Activated CD4-positive, alpha-beta T cell treated with anti-CD3 and anti-CD28 coated beads, Interleukin-2, amount 10 ng/mL, durations not matched to agents 7 days and 5 days (primary cell): ENCODE measurements at regions not wholly inside any gene's neighbourhood (a gene's known extent, or its start where the extent isn't known, plus 50 kb on each side); places are given as distances from the start of the nearest gene placed in this dataset.

ENCODE experiments used
- CTCF ChIA-PET: fragments of 350-600 bp; sonication (Branson Sonifier 250); formaldehyde crosslinking; loops from one replicate; lab custom pipeline; 2021; ENCODE audit warnings: antibody characterized with exemption; lab: Charles Lee
- POLR2A ChIA-PET: fragments of 350-600 bp; sonication (Branson Sonifier 250); formaldehyde crosslinking; loops from one replicate; lab custom pipeline; 2021; ENCODE audit warnings: antibody characterized with exemption; lab: Charles Lee
- DNase-seq: peaks from one replicate; pipeline ENCODE4 v3.0.0-alpha.2; 2020
- H3K27ac Mint-ChIP-seq: one replicate; pipeline ENCODE4 v1.8.0; 2021; ENCODE audit warnings: mild to moderate bottlenecking, moderate library complexity, mixed read lengths
- H3K27me3 Mint-ChIP-seq: one replicate; pipeline ENCODE4 v1.8.0; 2021; ENCODE audit warnings: mixed read lengths
- H3K36me3 Mint-ChIP-seq: one replicate; pipeline ENCODE4 v1.8.0; 2021; ENCODE audit warnings: low read depth, mixed read lengths
- H3K4me1 Mint-ChIP-seq: one replicate; pipeline ENCODE4 v1.8.0; 2021; ENCODE audit warnings: mixed read lengths
- H3K4me3 Mint-ChIP-seq: one replicate; pipeline ENCODE4 v1.8.0; 2021; ENCODE audit warnings: mild to moderate bottlenecking, moderate library complexity, mixed read lengths
- H3K9me3 Mint-ChIP-seq: one replicate; pipeline ENCODE4 v1.8.0; 2021; ENCODE audit warnings: mixed read lengths

DNA sequence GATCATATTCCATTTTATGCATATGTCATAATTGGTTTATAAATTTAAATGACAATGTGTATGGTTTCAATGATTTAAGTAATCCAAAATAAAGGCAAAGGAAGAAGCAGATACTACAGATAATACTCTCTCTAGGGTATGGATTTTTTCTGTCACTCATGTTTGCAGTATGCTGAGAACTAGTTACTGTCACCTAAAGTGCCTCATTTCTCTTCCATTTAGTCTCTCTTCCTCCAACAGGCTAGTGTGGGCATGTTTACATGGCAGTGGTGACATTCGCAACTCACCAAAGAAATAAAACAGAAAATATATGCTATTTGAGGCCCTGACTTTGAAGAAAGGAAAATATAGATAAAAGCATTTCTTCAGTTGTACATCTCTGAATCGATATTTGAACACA lies 1460.4 kb upstream of the ZEB2 start:
- ChIA-PET CTCF (no interaction called here), POLR2A (no interaction called here)
- H3K36me3 Mint-ChIP-seq = no peaks in the 10 kb centered on the region
- H3K4me1 Mint-ChIP-seq = no peaks in the 10 kb centered on the region
- DNase-seq = no peak
- H3K4me3 Mint-ChIP-seq = no peak overlapping the region
- H3K9me3 Mint-ChIP-seq = no peaks in the 10 kb centered on the region
- H3K27ac Mint-ChIP-seq = no peak overlapping the region
- no peaks in the 10 kb centered on the region for H3K27me3 Mint-ChIP-seq

DNA sequence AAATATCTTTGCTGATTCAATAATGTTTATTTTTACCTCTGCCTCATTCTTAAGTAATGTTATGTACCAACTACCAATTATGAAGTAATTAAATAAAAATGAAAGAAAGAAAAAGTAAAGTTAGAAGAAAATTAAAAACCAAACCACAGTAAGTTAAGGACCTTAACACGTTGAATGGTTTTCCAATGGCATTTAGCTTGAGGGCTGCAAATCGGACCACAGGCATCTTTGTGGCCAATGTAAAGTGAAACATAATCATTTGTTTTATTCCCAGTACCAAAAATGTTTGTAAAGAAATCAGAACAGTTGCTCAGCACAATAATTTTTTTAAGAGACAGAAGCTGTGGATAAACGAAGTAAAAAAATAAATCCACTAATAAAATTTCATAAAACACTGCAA lies 1455.5 kb upstream of the ZEB2 start:
- POLR2A ChIA-PET = no interaction called here
- Mint-ChIP-seq H3K27ac (no peak overlapping the region), H3K27me3 (no peaks in the 10 kb centered on the region), H3K4me3 (no peak overlapping the region), H3K9me3 (no peaks in the 10 kb centered on the region), H3K4me1 (no peaks in the 10 kb centered on the region), H3K36me3 (no peaks in the 10 kb centered on the region)
- CTCF ChIA-PET = no interaction called here
- DNase-seq = no peak

DNA sequence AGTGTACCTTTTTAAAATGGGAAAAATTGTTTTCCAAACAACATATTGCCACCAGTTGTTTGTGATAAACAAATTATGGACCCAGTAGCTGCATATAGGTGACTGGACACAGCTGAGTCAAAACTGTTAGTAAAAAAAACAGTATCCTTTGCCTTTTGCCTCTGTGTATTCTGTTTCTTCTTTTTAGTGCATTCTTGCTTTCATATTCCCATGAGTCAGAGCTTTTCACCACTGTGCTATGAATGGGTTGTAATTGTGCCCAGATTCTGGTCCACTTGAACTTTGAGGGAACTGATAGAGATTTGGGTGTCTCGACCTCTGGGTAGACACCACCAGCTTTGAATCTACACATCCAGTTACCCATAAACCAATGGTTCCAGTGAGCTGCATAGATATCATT lies 1441.9 kb upstream of the ZEB2 start:
- CTCF ChIA-PET = no interaction called here
- H3K27ac Mint-ChIP-seq = no peak overlapping the region
- H3K27me3 Mint-ChIP-seq = no peaks in the 10 kb centered on the region

DNA sequence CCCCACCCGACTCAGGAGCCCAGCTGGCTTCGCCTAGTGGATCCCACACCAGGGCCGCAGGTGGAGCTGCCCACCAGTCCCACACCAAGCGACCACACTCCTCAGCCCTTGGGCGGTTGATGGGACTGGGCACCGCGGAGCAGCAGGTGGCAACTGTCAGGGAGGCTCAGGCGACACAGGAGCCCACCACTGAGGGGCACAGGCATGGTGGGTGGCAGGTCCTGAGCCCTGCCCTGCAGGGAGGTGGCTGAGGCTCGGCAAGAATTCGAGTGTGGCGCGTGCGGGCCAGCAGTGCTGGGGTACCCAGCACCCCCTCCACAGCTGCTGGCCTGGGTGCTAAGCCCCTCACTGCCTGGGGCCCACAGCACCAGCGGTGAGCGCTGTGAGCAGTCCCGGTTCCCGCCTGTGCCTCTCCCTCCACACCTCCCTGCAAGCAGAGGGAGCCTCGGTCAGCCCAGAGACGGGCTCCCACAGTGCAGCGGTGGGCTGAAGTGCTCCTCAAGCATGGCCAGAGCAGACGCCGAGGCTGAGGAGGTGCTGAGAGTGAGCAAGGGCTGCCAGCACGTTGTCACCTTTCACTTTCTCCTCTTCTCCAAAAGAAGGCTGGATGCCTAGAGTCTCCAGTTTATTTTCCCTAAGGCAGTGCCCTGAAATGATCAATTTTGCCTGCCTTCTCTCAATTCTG lies 1440.7 kb upstream of the ZEB2 start:
- Mint-ChIP-seq H3K36me3 (no peaks in the 10 kb centered on the region), H3K9me3 (peaks cover 15% of the 10 kb centered on the region), H3K27me3 (no peaks in the 10 kb centered on the region), H3K27ac (no peak overlapping the region), H3K4me1 (no peaks in the 10 kb centered on the region), H3K4me3 (no peak overlapping the region)
- ChIA-PET CTCF (no interaction called here), POLR2A (no interaction called here)
- DNase-seq = no peak

More for the DNA sequence above, 1441.9 kb upstream of the ZEB2 start:
- Mint-ChIP-seq H3K9me3 (peaks cover 11% of the 10 kb centered on the region), H3K36me3 (no peaks in the 10 kb centered on the region), H3K4me1 (no peaks in the 10 kb centered on the region), H3K4me3 (no peak overlapping the region)
- no peak for DNase-seq
- POLR2A ChIA-PET = no interaction called here

DNA sequence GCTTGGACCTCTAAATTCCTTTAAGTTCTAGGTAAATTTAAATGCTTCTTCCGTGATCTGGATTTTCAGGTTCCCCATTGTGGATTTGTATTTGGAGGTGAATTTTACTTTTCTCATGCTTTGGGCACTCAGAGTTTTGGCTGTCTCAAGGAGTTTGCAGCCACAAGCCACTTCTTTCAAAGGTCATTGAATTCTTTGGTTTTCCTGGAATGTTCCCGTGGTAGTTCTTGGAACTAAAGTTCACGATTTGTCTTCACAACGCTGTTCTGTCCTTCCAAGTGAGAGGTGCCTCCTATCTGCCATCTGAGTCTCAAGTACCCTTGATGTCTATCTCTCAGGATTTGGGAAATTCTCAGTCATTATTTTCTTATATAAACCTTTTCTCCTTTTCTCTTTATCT lies 1438.7 kb upstream of the ZEB2 start:
- Mint-ChIP-seq H3K9me3 (peaks cover 15% of the 10 kb centered on the region), H3K27ac (no peak overlapping the region), H3K4me3 (no peak overlapping the region), H3K4me1 (no peaks in the 10 kb centered on the region), H3K27me3 (no peaks in the 10 kb centered on the region), H3K36me3 (no peaks in the 10 kb centered on the region)
- ChIA-PET CTCF (no interaction called here), POLR2A (no interaction called here)
- DNase-seq = no peak

DNA sequence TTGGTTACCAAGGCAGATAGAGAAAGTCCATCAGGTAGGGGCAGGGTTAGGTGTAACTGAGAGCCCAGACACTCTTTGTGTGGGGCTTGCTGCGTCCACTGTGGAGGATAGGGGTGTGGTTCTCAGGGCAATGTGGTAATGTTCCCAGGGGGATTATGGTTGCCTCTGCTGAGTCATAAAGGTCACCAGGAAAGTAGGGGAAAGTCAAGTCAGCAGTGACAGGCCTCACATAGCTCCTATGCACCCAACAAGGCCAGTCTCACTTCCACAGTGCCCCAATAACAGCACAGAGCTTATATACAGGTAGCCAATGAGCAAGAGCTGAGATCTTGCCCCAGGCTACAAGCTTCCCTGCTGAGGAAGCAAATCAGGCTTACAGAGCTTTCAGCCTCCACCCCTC lies 1438.0 kb upstream of the ZEB2 start:
- H3K36me3 Mint-ChIP-seq = no peaks in the 10 kb centered on the region
- POLR2A ChIA-PET = no interaction called here
- no peak overlapping the region for H3K27ac Mint-ChIP-seq
- no peaks in the 10 kb centered on the region for H3K4me1 Mint-ChIP-seq
- DNase-seq = no peak
- H3K9me3 Mint-ChIP-seq = peaks cover 15% of the 10 kb centered on the region
- CTCF ChIA-PET = no interaction called here
- H3K27me3 Mint-ChIP-seq = no peaks in the 10 kb centered on the region
- H3K4me3 Mint-ChIP-seq = no peak overlapping the region

DNA sequence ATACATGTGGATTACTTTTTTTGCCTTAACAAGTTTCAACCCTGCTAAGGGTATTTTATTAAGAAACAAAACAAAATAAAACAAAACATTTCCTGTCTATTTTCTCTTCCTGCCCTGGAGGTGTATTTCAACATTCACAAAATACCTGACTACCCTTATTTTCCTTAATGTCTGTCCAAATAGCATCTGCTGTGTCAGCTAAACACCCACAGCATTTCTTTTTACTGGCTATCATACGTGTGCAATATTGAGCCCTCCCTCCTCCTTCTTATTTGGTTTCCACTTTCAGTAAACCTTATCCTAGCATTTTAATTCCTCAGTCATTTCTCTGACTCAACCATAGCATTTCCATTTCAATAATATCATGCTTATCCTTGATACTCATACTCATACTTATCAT lies 1420.0 kb upstream of the ZEB2 start:
- H3K27me3 Mint-ChIP-seq = no peaks in the 10 kb centered on the region
- ChIA-PET CTCF (no interaction called here), POLR2A (no interaction called here)
- no peaks in the 10 kb centered on the region for H3K4me1 Mint-ChIP-seq
- no peaks in the 10 kb centered on the region for H3K36me3 Mint-ChIP-seq
- DNase-seq = no peak
- no peak overlapping the region for H3K27ac Mint-ChIP-seq
- no peaks in the 10 kb centered on the region for H3K9me3 Mint-ChIP-seq
- no peak overlapping the region for H3K4me3 Mint-ChIP-seq

DNA sequence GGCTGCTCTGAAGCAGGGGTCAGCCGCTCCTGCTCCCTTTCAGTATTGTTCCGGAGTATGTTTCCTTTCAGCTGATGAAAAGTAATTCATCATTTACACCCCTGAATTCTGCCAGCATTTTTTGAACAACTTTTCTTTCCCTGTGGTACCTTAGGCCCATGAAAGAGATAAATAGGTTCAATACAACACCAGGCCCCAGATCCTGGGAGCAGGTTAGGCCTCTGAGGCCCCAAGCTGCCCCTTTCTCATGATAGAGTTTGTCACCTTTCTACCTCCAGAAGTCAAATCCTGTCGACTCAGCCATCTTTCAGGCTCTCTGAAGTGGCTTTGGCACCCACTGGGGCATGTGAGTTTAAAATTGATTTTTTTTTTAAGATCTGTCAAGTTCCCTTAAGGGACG lies 1415.1 kb upstream of the ZEB2 start:
- H3K27me3 Mint-ChIP-seq = no peaks in the 10 kb centered on the region
- no peaks in the 10 kb centered on the region for H3K36me3 Mint-ChIP-seq
- H3K27ac Mint-ChIP-seq = no peak overlapping the region
- ChIA-PET CTCF (no interaction called here), POLR2A (no interaction called here)
- DNase-seq = no peak
- no peaks in the 10 kb centered on the region for H3K4me1 Mint-ChIP-seq
- no peak overlapping the region for H3K4me3 Mint-ChIP-seq
- no peaks in the 10 kb centered on the region for H3K9me3 Mint-ChIP-seq

DNA sequence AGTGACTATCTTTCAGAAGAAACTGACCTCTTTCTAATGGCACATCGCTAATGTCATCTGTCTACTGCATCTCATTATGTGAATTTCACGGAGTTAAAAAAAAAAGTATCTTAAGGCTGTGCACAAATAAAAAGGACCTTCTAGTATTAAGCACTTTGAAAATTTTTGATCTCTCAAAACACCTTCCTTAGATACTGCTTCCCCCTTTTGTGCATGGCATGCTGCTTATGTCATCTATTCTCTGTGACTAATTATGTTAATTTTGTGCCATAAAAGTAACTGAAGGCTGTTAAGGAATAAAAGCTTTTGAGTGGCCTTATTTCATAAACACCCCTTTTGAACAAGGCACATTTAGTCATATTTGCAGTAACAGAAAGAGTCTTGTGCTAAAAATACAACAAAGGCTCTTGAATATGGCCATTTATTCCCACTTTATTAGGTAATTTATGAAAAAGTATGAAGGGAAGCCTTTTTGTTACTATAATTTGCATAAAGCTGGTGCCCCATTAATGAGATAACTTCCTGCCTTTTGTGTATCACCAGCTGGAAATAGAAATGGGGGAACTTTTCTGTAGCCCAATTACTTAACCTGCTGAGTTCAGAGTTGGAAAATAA lies 1412.0 kb upstream of the ZEB2 start:
- CTCF ChIA-PET = no interaction called here
- POLR2A ChIA-PET = no interaction called here
- Mint-ChIP-seq H3K27me3 (no peaks in the 10 kb centered on the region), H3K4me1 (no peaks in the 10 kb centered on the region), H3K4me3 (no peak overlapping the region), H3K27ac (no peak overlapping the region), H3K9me3 (no peaks in the 10 kb centered on the region), H3K36me3 (no peaks in the 10 kb centered on the region)
- DNase-seq = no peak

DNA sequence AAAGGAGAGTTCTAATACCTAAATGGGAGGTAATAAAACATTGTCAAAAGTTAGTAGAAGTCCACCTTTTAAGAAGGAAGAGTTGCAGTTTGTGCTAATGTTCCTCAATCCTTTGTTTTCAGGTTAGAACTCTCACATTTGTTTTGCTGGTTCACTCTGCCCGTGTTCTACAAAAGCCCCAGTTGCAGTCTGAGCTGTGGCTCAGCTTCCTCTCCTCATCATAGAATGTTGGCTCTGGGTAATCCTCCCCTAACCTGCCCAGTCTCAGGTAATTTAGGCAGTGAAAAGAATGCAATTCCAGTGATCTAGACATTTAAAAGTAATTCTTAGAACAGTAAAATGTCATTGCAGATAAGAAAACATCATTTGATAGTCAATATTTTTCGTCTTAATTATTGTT lies 1410.4 kb upstream of the ZEB2 start:
- ChIA-PET POLR2A (no interaction called here), CTCF (no interaction called here)
- Mint-ChIP-seq H3K9me3 (no peaks in the 10 kb centered on the region), H3K27ac (no peak overlapping the region), H3K27me3 (no peaks in the 10 kb centered on the region), H3K4me1 (no peaks in the 10 kb centered on the region), H3K4me3 (no peak overlapping the region), H3K36me3 (no peaks in the 10 kb centered on the region)
- DNase-seq = no peak

DNA sequence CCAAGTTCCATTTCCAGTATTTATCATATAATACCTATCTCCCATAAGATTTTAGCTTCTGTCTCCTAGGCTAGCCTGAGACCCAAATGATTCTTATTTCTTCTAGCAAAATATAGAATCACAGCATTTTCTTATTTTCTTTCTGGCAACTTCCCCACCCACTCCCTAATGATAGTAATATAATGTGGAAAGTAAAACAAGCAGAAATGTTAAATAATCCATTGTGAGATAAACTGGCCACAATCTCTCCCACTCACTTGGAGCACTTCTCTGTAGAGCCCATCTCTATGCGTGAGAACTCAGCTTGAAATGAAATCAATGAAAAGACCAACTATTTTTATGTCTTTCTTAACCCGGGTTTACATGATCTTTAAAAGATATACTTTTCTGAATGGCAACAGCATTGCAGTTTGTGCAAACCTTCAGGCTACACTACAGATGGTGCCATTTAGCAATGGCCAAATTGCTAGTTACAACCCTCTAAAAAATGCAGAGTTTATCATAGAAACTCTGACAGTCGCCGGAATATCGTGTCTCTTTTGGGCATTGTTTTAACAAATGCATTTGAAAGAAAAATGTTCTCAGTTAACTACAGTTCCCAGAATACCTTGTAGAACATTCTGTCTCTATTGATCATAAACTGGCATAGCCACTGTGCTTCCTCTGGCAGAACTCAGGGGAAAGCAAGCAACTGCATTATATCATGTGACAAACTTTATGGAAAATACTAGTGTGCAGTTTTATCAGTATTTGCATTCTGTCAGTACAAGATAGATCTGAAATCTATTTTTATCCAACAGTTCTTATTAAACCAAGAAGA lies 1407.4 kb upstream of the ZEB2 start:
- ChIA-PET POLR2A (no interaction called here), CTCF (no interaction called here)
- no peaks in the 10 kb centered on the region for H3K4me1 Mint-ChIP-seq
- H3K9me3 Mint-ChIP-seq = no peaks in the 10 kb centered on the region
- DNase-seq = no peak
- H3K27ac Mint-ChIP-seq = no peak overlapping the region
- H3K27me3 Mint-ChIP-seq = no peaks in the 10 kb centered on the region
- no peaks in the 10 kb centered on the region for H3K36me3 Mint-ChIP-seq
- H3K4me3 Mint-ChIP-seq = no peak overlapping the region

DNA sequence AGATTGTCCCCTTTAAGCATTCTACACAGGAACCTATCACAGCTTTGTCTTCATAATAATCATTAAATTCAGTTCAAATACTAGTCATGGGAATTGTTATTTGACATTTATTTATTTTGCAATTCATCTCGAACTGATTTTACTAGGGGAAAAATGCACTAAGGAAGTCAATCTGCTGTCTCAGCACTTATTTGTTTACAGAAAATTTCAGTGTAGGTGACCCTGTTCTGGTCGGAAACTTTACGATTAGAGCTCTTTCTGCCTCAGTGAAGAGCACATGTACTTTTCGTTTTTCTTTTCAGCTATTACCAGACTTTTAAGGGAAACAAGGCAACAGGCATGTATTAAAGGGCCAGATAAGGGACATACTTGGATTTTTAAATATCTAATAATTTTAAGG lies 1405.7 kb upstream of the ZEB2 start:
- Mint-ChIP-seq H3K36me3 (no peaks in the 10 kb centered on the region), H3K4me1 (no peaks in the 10 kb centered on the region), H3K4me3 (no peak overlapping the region), H3K9me3 (no peaks in the 10 kb centered on the region), H3K27ac (no peak overlapping the region), H3K27me3 (no peaks in the 10 kb centered on the region)
- no peak for DNase-seq
- ChIA-PET CTCF (no interaction called here), POLR2A (no interaction called here)

DNA sequence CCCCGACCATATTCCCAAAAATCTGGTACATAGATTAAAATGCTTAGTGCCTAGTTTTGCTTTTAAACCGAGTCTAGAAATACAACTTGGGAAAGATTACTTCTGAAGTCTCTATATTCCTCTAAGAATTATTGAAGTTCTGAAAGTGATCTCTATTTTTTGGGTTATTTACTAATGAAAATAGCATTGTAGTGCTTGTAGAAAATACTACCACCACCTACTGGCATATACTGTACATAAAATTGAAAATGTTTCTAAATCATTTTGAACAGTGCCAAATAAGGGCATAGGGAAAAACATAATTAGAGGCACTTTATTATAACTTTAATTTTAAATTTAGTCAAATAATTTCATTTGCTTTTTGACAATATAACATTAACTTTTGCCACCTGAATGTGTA lies 1399.6 kb upstream of the ZEB2 start:
- Mint-ChIP-seq H3K4me3 (no peak overlapping the region), H3K36me3 (no peaks in the 10 kb centered on the region), H3K27ac (no peak overlapping the region), H3K27me3 (no peaks in the 10 kb centered on the region), H3K9me3 (no peaks in the 10 kb centered on the region), H3K4me1 (no peaks in the 10 kb centered on the region)
- no peak for DNase-seq
- POLR2A ChIA-PET = no interaction called here
- CTCF ChIA-PET = no interaction called here
